GM21423 (cell line): ENCODE measurements at regions not wholly inside any gene's neighbourhood (a gene's known extent, or its start where the extent isn't known, plus 50 kb on each side); places are given as distances from the start of the nearest gene placed in this dataset.
"Not testable (repeated sequence)": the region's sequence is repeated elsewhere in the genome, so short reads cannot be mapped to it uniquely, and the experiment has no call there.

Experiments used
- ATAC-seq: cut with Tn5 transposase; IDR thresholded peaks from one replicate; pipeline ENCODE4 v1.9.1; 2021; ENCODE audit warnings: mild to moderate bottlenecking, moderate library complexity; ENCODE audit not compliant: unreplicated experiment

GRCh38 chr13:58879114-58879513 is 1247.6 kb downstream of the PCDH17 start:
- ATAC-seq: no peak

GRCh38 chr13:58882516-58882915 is 1251.0 kb downstream of the PCDH17 start:
- ATAC-seq: no peak

- no peak for ATAC-seq
These were observed 1251.9 kb downstream of the PCDH17 start for GRCh38 chr13:58883405-58883804.

- no peak for ATAC-seq
These were observed 1253.0 kb downstream of the PCDH17 start for GRCh38 chr13:58884353-58885209.

- no peak for ATAC-seq
These were observed 1257.9 kb downstream of the PCDH17 start for GRCh38 chr13:58889474-58889873.

GRCh38 chr13:58893396-58893795 is 1261.9 kb downstream of the PCDH17 start:
- no peak for ATAC-seq

- ATAC-seq: no peak
These were observed 1257.3 kb downstream of the DIAPH3 start for GRCh38 chr13:58906329-58907007.

- no peak for ATAC-seq
These were observed 1256.4 kb downstream of the DIAPH3 start for GRCh38 chr13:58907347-58907746.

GRCh38 chr13:58908019-58908679 is 1255.6 kb downstream of the DIAPH3 start:
- ATAC-seq: no peak

- no peak for ATAC-seq
These were observed 1244.2 kb downstream of the DIAPH3 start for GRCh38 chr13:58919551-58919950.

- ATAC-seq: no peak
These were observed 1242.6 kb downstream of the DIAPH3 start for GRCh38 chr13:58921129-58921528.

GRCh38 chr13:58926858-58927257 is 1236.9 kb downstream of the DIAPH3 start:
- ATAC-seq: no peak

GRCh38 chr13:58933475-58933874 is 1230.3 kb downstream of the DIAPH3 start:
- ATAC-seq: no peak

- no peak for ATAC-seq
These were observed 1228.0 kb downstream of the DIAPH3 start for GRCh38 chr13:58935689-58936088.

GRCh38 chr13:58946274-58946673 is 1217.5 kb downstream of the DIAPH3 start:
- ATAC-seq: no peak

- no peak for ATAC-seq
These were observed 1214.1 kb downstream of the DIAPH3 start for GRCh38 chr13:58949646-58950045.

- no peak for ATAC-seq
These were observed 1212.8 kb downstream of the DIAPH3 start for GRCh38 chr13:58950911-58951310.

GRCh38 chr13:58953638-58954037 is 1210.1 kb downstream of the DIAPH3 start:
- ATAC-seq: peak; percentile 90

- ATAC-seq: peak; percentile 48
These were observed 1208.0 kb downstream of the DIAPH3 start for GRCh38 chr13:58955546-58956385.

GRCh38 chr13:58958097-58958496 is 1205.6 kb downstream of the DIAPH3 start:
- ATAC-seq: not testable (repeated sequence)

GRCh38 chr13:58960888-58961287 is 1202.8 kb downstream of the DIAPH3 start:
- no peak for ATAC-seq
